Hepatic stellate cell (primary cell): ENCODE measurements at regions not wholly inside any gene's neighbourhood (a gene's known extent, or its start where the extent isn't known, plus 50 kb on each side); places are given as distances from the start of the nearest gene placed in this dataset.
"Not testable (repeated sequence)": the region's sequence is repeated elsewhere in the genome, so short reads cannot be mapped to it uniquely, and the experiment has no call there.

ENCODE experiments used
- DNase-seq: peaks from one replicate; pipeline ENCODE4 v3.0.0; 2011; ENCODE audit warnings: low spot score

DNA sequence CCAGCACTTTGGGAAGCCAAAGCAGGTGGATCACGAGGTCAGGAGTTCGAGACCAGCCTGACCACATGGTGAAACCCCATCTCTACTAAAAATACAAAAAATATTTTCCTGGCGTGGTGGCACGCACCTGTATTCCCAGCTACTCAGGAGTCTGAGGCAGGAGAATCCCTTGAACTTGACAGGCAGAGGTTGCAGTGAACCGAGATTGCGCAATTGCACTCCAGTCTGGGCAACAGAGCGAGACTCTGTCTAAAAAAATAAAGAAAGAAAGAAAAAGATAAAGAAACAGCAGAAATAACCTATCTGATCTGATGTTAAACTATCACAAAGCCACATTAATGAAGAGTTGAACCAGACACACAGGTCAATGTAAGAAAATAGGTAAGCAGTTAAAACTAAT is 696.2 kb upstream of the SALL3 start:
- DNase-seq: not testable (repeated sequence)

DNA sequence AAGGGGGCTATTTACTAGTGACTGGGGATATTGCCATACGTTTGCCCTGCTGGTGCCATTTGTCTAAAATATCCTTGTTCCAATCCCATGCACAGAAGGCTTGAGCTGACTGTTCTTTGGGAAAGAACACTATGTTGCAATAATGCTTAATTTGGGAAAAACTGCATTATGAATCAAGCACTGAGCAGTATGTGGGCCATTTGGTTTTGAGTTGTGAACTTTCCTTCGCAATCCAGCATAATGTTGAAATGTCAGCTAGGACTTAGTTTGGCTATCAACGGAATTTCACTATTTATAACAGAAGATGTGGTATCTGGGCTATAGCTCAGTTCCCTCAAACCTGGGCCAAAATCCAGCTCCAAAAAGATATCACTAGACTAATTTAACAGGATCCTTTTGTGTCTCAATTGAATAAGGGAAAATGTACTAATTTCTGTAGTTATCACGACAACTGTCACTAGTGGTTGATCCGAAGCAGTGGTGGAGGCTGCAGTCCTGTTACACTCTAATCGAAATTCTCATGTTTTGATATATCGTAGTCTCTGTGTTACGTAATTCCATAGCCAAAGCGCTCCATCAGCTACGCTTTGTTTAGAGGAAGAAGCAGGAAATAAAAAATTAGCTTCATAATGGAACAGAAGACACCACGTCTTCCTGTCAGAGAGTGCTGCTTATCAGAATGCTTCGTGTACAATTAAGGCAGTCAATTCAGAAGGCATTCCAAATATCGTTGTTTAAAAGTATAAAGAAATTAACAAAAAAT is 686.8 kb upstream of the SALL3 start:
- DNase-seq: no peak

DNA sequence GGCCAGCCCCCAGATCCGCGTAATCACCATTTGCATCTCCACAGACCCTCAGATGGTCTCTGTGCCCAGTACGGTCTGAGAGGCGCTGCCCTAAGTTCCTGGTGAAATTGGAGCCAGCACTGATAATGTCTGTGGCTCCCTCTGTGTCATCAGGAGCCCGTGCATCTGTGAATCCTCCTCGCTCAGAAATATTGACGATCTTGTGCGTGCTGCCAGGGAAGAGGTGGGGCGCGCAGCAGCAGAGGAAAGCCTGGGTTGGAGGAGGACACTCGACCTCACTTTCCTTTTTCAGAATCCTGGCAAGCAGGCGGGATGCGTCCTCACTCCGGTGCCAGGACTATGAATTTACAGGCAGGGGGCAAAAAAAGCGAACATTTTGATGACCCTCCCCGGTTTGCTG is 686.1 kb upstream of the SALL3 start:
- no peak for DNase-seq

DNA sequence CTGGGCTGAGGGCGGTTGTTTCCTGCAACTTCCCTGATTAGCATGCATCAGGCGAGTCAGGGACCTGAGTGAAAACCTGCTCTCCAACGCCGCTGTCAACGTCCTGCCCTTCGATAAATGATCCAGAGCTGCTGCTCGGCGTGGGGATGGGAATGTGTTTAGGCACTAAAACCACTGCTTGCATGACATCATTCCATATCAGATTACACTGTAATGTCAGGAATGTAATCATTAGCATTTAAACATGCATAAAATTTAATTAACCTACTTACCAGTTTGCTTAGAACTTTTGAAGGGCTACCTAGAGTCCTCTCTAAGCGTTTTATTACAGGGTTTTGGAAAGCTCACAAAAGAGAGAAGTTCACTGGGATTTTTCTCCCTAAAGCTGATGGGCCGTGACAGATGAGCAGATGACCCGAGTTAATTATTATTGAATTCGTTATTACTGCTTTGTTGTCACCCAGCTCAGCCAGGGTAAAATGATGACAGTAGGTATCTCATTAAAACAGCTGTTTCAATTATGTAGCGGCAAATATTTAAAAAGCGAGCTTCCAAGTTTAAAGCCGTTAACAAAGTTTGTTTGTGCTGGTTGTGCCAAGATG is 685.6 kb upstream of the SALL3 start:
- no peak for DNase-seq

DNA sequence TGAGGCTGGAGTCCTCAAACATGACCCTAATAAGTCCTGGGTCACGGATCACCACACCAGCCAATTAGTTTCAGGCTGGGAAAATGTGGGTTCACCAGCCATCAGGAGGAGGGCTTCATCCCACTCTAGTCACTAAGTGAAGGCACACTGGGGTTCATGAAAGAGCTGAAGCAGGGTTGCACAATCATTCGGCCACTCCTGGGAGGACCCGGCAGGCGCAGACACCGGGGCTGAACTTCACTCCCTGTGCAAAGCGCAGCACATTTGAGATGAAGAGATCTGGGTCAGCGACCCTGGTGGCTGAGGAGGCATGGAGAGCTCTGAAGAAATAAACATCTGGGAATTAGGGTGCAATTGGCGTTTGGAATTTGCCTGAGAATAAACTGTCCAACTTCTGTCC is 684.4 kb upstream of the SALL3 start:
- DNase-seq: no peak

DNA sequence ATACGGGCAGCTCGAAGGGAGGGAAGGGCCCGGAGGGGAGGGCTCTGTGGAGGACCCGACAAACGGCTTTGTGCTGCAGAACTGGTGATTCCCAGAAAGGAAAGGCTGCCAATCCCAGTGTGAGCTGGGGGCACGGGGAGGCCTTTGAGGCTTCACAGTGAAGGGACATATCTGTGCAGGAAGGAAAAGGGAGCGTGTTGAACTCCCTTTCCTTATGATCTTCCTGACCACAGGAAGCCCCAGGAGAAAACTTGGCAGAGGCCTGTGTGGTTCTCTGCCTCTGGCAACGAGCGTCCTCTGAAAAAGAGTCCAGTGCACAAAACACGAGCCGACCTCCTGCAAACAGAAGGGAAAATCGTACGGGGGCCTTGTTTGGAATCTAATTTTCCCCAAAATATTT is 683.5 kb upstream of the SALL3 start:
- no peak for DNase-seq

DNA sequence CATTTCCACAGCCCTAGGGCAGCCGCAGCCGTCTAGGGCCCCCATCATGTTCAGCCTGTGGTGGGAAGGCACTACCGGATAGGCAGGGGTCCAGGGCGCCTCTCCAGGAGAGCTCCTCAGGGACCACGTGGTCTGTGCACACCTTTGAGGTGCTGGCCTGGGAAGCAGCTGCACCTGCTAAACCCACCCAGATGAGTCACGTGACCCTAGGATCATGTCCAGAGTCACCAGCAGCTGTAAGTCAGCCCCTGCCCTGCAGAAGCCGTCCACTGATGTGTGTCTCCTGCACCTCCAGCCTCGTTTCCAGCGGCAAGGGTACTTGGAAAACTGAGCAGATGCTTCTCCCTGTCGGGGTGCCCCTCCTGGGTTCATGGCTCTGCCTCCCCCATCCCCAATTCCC is 682.6 kb upstream of the SALL3 start:
- no peak for DNase-seq

DNA sequence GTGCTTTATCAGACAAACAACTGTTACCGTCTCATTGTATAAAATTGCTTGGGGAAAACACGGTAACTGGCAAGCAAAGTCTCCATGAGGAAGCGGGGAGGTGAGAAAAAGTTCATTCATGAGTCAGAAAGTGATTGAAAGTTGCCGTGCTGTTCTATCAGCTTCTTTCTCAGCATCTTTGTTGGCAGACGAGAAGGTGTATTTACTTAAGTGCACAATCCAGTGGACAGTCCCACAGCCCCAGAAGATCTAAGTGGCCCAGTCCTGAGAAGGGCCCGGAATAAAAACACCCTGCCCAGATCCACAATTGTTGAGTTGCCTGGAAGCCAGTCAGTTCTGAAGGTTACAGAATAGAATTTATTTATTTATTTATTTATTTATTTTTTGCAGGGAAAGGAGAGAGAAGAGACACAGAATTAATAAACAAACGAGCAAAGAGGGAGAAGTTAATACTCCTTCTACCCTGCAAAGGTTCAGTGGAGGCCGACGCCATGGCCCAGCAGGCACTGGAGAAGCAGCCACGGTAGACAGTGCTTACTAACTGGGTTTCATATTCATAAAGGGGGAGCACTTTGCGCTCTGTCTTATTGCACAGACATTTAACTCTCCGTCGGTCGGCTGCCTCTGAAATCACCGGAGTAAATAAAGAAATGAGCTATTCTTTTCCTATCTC is 676.0 kb upstream of the SALL3 start:
- no peak for DNase-seq

DNA sequence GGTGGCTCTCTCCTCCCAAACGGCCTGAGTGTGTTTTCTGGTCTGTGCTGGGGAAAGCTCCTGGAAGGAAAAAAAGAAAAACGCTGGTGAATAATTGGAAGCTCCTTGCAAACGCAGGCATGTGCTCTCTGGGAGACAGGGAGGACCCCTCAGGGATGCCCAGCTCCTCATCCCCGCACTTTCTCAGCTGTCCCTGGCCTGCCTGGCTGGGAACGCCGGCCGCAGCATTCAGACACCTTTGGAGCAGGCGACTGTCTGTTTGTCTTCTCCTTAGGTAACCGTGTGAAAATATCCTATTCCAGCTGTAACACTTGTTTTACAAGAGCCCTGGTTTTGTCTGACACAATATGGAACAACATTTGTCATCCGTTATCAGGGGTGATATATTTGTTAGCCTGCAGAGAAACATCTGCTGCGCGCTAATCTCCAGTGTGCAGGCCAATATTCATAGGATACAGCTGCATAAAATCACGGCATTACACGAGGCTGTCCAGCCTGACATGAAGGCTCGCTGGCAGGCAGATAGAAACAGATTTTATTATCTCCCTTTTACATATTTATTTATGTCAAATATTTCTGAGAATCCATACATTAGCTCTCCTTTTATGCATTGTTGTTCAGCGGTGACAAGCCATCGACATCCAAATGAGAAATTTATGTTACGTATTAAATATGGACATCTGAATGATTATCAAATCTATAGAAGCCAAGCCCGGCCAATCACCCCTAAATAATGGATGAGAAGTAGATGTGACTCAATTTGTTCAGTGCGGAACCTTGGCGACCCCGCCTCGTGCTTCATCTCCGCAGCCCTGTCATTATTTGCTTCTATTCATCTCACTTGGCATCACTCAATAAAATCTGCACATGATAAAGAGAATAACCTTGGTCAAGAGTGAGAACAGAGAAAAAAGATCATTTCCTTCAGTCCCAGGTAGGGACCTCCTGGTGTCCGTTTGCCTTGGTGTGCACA is 675.1 kb upstream of the SALL3 start:
- DNase-seq: no peak

DNA sequence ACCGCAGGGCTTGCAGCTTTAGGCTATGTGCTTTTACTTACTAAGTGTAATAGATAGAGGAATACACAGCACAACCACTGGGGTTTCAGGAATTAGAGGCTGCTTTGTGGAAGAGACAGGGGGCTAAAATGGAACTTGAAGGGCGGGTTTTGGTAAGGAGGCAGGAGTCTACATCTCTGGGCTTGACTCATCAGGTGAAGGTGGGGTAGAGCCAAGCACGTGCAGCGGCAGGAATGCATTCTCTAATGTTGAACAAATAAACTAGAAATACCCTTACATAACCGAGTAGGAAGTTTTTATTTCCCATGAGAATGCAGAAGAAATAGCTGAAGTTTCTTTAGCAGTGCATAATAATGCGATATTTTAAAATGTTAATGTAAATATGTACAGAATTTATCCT is 673.8 kb upstream of the SALL3 start:
- no peak for DNase-seq

DNA sequence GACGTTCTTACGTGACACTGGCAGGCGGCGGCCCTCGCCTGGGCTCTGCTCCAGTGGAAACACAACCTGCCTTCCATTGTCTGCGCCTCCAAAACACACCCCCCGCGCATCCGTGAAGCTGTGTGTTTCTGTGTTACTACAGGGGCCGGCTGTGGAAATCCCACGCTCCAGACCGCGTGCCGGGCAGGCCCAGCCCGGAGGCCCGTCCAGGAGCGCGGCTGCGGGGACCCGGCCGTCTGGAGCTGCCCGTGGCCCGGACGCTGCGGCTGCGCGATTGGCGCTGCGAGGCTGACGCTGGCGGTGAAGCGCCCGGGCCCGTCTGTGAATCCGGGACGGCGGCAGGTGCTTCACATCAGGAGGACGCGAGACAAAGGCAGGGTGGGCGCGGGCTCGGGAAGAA is 670.3 kb upstream of the SALL3 start:
- DNase-seq: no peak

DNA sequence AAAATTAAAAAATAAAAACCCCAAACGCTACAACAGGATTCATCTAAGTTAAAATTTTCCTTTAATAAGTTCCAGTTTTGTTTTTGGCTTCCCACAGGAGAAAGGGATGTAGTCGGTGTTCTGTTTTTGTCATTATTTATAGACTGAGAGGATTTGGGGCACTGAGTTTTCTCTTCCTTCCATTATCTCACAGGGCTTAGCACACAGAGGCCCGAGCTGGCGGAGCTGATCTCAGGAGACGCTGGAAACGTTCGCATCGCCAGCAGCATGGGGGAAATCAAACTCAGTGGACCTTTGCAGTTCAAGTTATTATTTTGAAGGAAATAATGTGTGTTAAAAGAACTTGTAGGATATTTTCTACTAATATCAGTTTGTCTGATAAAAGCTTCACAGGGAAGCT is 669.7 kb upstream of the SALL3 start:
- no peak for DNase-seq

DNA sequence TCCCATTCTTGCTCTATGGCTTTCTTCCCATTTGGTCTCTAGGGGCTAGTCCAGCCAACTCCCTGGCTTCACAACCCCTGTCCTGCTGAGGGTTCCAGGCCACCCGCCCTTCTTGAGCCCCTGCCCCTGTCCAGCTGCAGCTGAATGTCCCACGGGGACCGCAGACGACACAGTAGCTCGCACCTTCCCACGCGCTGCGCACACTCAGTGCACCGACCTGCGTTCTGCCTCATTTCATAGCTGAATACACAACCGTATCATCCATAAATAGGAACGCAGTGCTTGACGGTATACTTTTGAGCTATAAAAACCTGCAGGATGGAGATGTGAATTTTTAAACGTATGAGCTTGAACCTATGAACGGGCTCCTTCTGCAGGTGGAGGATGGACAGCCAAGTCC is 660.4 kb upstream of the SALL3 start:
- DNase-seq: no peak

DNA sequence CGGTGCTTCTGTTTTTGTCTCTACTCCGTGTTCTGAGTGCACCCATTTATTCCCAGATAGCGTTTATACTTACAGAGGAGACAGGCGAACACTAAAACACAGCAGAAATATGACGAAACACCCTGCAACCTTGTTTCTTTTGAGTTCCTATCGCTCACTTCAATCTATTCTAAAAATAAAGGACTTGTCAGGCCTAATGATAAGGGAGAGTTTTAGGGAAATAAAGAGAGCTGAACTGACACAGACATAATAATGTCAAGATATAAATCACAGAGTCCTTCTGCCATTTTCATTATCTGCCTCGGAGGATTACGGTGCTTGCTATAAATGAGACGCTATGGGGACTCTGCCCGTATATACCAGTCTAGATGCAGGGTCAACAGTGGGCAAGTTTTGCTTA is 659.7 kb upstream of the SALL3 start:
- no peak for DNase-seq

DNA sequence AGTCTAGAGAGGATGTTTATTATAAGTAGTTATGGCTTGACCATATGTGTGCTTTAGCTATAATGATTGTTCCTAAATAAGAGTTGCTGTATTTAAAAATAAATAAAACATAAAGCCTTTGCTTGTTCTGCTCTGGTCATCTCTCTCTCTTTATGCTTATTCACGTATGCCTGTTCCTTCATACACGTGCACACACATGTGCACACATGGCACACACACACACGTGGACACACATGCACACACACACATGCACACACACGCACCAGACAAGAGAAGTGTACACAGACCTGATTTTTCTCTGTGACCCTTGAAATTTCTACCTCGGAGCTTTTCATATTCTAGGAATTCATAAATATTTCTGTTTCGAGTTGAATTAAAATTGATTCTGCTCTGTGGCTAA is 658.2 kb upstream of the SALL3 start:
- no peak for DNase-seq

DNA sequence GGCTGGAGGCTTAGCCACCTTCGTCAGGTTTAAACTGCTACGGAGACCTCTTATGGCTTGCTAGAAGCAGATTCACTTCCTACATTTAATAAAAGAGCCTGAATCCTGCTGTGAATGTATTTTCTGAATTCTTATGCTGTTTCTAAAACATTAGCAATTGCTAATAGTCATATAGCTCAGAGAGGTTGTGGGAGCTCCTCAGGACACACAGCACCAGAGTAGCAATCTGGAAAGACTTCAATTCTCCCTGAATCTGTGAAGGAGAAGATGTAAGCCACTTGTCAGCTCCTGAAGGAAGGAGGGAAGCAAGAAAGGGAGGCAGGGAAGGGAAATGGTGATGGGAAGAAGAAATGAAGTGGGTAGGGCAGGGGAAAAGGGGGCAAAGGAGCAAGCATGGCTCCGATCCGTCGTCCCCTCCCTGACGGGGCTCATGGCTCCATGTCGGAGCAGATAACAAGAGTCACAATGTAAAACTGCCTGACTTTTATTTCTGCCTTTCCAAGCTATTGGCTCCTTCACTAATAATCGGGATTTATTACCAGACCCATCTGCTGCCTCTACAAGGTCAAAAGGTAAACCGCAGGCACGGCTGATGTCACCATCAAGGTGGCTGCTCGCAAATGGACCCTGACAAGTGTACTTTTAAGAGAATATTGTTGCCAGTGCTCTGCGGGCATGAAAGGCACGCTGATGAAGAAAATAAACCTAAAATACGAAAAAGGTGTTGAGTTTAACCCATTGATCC is 656.0 kb upstream of the SALL3 start:
- no peak for DNase-seq

DNA sequence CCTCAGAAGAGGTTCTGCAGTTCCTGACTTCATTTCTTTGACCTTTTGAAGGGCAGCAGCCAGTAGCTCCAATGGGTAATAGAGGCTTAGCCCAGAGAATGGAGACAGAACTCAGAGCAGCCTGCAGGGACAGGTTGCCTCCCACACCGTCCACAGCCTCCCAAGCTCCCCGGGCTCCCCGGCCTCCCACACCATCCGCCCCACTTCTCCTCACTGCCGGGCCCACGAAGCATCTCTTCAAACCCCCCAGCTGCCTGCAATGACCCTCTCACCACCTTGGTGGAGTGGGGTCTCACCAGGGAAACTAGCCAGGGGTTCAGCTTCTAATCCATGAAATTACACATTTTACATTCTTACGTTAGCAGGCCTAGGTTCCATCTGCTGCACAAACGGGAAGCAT is 652.0 kb upstream of the SALL3 start:
- DNase-seq: no peak

DNA sequence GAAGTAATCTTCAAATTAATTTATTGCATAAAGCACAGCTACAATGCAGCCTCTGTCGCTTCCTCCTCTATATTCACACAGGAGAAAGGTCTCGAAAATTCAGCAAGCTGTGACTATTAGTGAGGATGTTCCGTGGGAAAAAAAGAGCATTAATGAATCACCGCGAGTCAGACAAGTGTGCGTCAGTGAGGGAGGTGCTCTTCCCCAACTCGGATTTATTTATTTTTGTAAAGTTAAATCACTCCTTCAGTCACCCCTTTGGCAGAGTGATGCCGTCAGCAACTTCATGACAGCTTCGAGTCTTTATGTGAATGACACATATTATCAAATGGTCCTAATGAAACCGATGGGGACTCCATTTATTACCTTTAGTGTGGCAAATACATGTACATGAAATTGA is 648.9 kb upstream of the SALL3 start:
- DNase-seq: no peak

DNA sequence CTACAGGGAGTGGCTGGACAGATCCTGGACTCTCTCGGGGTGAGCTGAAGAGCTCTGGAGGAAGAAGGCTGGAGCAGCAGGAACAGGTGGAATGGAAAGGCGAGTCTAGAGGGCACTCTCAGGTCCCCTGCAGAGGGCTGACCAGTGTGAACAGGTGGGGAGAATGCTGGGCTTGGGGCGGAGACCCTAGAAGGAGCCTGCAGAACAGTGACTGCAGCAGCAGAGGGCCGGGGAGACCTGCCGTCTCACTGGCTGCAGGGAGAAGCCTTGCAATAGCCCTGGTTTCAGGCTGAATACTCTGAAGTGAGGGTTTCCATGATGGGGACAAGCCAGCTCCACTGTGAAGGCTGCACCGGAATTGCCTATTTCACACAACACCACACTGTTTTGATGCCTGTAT is 626.7 kb upstream of the SALL3 start:
- DNase-seq: no peak

DNA sequence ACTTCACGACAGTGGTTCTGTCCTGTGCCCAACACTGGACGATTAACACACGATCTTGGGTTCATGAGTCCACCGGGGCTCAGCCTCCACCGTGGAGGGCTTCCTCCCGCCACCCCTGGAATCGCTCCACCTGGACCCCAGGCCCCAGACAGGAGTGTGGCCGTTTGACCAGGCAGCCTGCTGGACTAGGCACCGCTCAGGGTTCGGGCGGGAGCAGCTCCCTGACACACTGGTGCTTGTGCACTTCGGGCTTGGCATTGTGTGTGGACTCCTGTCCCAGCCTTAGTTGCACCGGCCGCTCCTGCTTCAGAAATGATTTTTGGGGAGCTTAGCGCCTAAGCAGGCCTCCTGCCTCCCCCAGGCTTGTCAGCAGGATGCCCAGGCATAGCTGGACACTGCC is 617.4 kb upstream of the SALL3 start:
- no peak for DNase-seq

DNA sequence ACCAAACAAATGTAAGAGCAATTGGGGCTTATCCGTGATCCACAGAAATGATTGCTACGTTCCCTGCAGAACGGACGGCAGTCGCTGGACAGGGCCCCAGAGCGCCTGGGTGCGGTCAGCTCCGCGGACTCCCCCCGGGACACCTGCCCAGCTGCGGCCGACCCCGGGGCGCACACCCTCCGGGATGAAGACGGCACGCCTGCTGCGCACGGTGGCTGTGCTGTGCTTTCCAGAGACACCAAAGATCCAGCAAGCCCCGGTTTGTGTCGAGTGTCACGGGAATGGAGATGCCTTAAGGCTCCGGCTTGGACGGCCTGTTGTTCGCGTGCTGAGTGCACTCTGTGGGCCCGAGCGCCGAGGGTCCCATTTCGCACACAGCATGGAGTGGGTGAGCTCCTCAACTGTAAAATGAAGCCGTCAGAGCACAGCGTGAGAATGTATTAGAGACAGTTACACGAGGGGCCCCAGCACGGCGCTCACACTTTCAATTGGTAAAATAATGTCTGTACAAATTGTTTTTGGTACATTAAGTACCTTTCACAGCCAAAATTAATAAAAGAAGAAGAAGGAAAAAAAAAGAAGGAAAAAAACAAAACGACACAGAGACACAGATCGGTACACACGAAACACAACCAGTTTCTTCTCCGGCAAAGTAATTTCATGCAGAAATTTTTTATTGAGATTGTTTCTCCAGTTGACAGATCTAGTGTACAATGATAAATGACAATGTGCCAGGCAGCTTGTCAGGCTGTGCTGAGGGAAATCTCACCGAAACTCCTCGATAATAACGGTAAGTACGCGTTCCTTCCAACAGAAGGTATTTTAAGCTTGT is 615.8 kb upstream of the SALL3 start:
- no peak for DNase-seq
